HCT116 (cell line): ENCODE measurements at regions not wholly inside any gene's neighbourhood (a gene's known extent, or its start where the extent isn't known, plus 50 kb on each side); places are given as distances from the start of the nearest gene placed in this dataset.

Source experiments
- ATAC-seq: fragments of 200-7000 bp; cut with Tn5 transposase; 2 replicates; pipeline ENCODE4 v1.9.1; 2020; ENCODE audit warnings: mild to moderate bottlenecking, moderate library complexity
- BruUV-seq: library from RNA; stranded (reverse); fragments of 400-500 nt; replicated peaks from 2 replicates; lab custom pipeline; 2021; lab: Mats Ljungman, UMichigan
- CTCF ChIA-PET: fragments of 300-600 bp; sonication (Branson Sonifier 250); formaldehyde crosslinking; loops from one replicate; lab custom pipeline; 2021; ENCODE audit warnings: antibody characterized with exemption; lab: Charles Lee
- POLR2A ChIA-PET: fragments of 300-600, 350-600 bp; sonication (Branson Sonifier 250); formaldehyde crosslinking; loops from one replicate; lab custom pipeline; 2021; ENCODE audit warnings: antibody characterized with exemption; lab: Charles Lee
- RAD21 ChIA-PET, 2 experiments: fragments of 300-600 bp; sonication (Branson Sonifier 250); formaldehyde crosslinking; loops; one replicate each; lab custom pipeline; 2023; ENCODE audit warnings: low total read pairs in 2 of 2; ENCODE audit not compliant: uncharacterized antibody in 2 of 2, unreplicated experiment in 2 of 2, low non-redundant PET in 1 of 2; lab: Charles Lee
- DNase-seq: peaks from one replicate; pipeline ENCODE4 v3.0.0-alpha.2; 2010; ENCODE audit warnings: low read depth, low spot score
- H2AFZ ChIP-seq: fragments of 200-600 bp; shearing (Covaris generic), sonication (generic); 2 replicates; pipeline ENCODE4 v1.6.1; 2017; ENCODE audit warnings: low read depth, mixed run types, mixed read lengths, antibody characterized with exemption, low read length; ENCODE audit not compliant: poor library complexity, severe bottlenecking
- H3K27ac ChIP-seq: 2 replicates; pipeline ENCODE4 v1.5.1; 2012; ENCODE audit warnings: low read depth, low read length
- H3K27me3 ChIP-seq: fragments of 200-600 bp; sonication (generic); 2 replicates; pipeline ENCODE4 v1.6.1; 2016; ENCODE audit warnings: mixed run types, low read length, mixed read lengths; ENCODE audit not compliant: insufficient read depth
- H3K36me3 ChIP-seq, 2 experiments: fragments of 200-500 bp in 1 of 2; fragments of 200-600 bp in 1 of 2; sonication (Bioruptor generic) in 1 of 2; sonication (generic) in 1 of 2; 2 replicates each; pipeline versions ENCODE4 v1.5.1 to v1.6.1; 2014 to 2016; ENCODE audit warnings: low read length in 2 of 2, inconsistent platforms in 1 of 2, mixed read lengths in 1 of 2, mixed run types in 1 of 2; ENCODE audit not compliant: insufficient read depth in 2 of 2, control insufficient read depth in 1 of 2
- H3K4me1 ChIP-seq, 2 experiments: fragments of 200-600 bp in 1 of 2; sonication (generic) in 1 of 2; 2 replicates each; pipeline versions ENCODE4 v1.5.1 to v1.6.1; 2012 to 2017; ENCODE audit warnings: low read length in 2 of 2, inconsistent platforms in 1 of 2, mild to moderate bottlenecking in 1 of 2, mixed read lengths in 1 of 2, mixed run types in 1 of 2, moderate library complexity in 1 of 2; ENCODE audit not compliant: insufficient read depth in 2 of 2, control insufficient read depth in 1 of 2
- H3K4me2 ChIP-seq: fragments of 200-600 bp; sonication (generic); 2 replicates; pipeline ENCODE4 v1.6.1; 2017; ENCODE audit warnings: mixed run types, low read length, mixed read lengths
- H3K4me3 ChIP-seq, 2 experiments: fragments of 200-600 bp in 1 of 2; sonication (generic) in 1 of 2; replicated peaks in 1 of 2; 2 replicates each; pipeline ENCODE4 v1.5.1; 2011 to 2016; ENCODE audit warnings: low read length in 2 of 2, control low read depth in 1 of 2, low read depth in 1 of 2, mild to moderate bottlenecking in 1 of 2, mixed read lengths in 1 of 2, mixed run types in 1 of 2
- H3K79me2 ChIP-seq: fragments of 200-600 bp; sonication (generic); 2 replicates; pipeline ENCODE4 v1.6.1; 2017; ENCODE audit warnings: mild to moderate bottlenecking, mixed run types, low read length, moderate library complexity, mixed read lengths; ENCODE audit not compliant: insufficient read depth
- H3K9ac ChIP-seq: fragments of 200-600 bp; sonication (generic); 2 replicates; pipeline ENCODE4 v1.6.1; 2016; ENCODE audit warnings: low read length, mixed read lengths
- H3K9me2 ChIP-seq: fragments of 200-600 bp; sonication (generic), shearing (Covaris generic); 2 replicates; pipeline ENCODE4 v1.6.1; 2017; ENCODE audit warnings: mixed run types, mild to moderate bottlenecking, moderate library complexity; ENCODE audit not compliant: insufficient read depth
- H3K9me3 ChIP-seq, 2 experiments: fragments of 200-500 bp in 1 of 2; fragments of 200-600 bp in 1 of 2; sonication (Bioruptor generic) in 1 of 2; sonication (generic) in 1 of 2; 2 replicates each; pipeline ENCODE4 v1.6.1; 2014 to 2017; ENCODE audit warnings: low read length in 2 of 2, mixed read lengths in 2 of 2, inconsistent platforms in 1 of 2, low read depth in 1 of 2, mild to moderate bottlenecking in 1 of 2, mixed run types in 1 of 2, moderate library complexity in 1 of 2; ENCODE audit not compliant: control insufficient read depth in 1 of 2, insufficient read depth in 1 of 2
- H4K20me1 ChIP-seq: fragments of 200-600 bp; sonication (generic), shearing (Covaris generic); 2 replicates; pipeline ENCODE4 v1.6.1; 2017; ENCODE audit warnings: mixed run types, mild to moderate bottlenecking, moderate library complexity; ENCODE audit not compliant: insufficient read depth
- CEBPB ChIP-seq: IDR thresholded peaks from 2 replicates; pipeline ENCODE4 v1.6.1; 2012; ENCODE audit warnings: low read depth
- ZFX ChIP-seq: fragments of 450-650 bp; IDR thresholded peaks from 2 replicates; pipeline ENCODE4 v1.6.1; 2017
- intact Hi-C: fragments of 100-400 bp; cut with micrococcal nuclease; formaldehyde crosslinking; loops from 2 replicates; pipeline ENCODE4 v1.10.0; 2022
- TF ChIP-seq, protein P1 (sequence below): IDR thresholded peaks from 2 replicates; pipeline ENCODE4 v1.6.1; 2011; ENCODE audit warnings: mild to moderate bottlenecking, low read length, moderate library complexity; ENCODE audit not compliant: insufficient replicate concordance; ENCODE audit errors: extremely low read depth

DNA sequence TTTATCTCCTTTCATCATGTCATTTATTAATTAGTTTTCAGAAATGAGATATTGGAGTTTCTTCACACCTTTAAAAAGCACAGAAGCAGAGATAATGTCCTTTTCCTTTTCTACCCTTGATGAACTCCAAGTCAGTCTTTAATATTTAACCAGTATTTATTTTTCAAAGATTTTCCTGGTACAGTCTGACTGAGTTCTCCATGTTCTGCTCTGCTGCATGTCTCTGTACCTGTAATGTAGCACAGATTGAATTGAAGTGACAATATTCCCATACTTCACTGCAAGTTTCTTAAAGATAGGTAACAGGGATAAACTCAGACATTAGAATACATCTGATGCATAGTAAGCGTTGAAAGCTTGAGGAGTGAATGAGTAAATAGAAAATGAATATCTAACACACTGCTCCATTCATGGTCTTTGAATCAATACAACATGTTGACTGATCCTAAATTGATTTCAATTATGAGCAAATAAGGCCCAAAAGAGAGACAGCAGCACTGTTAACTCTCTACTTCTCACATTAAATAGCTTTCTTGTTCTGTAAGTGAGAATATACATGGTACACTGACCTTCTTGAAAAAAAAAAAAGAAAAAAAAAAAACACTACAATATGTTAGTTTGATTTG lies 1323.6 kb upstream of the PRR20A start:
- Histone ChIP-seq H3K27me3 (no peaks in the 10 kb centered on the region), H3K36me3 (no peaks in the 10 kb centered on the region), H3K4me2 (no peak overlapping the region), H2AFZ (no peak overlapping the region), H3K9ac (no peak overlapping the region), H3K27ac (no peak overlapping the region), H3K9me2 (no peaks in the 10 kb centered on the region), H4K20me1 (no peaks in the 10 kb centered on the region; the same call in 1 of the 2 replicates), H3K4me3 (no peak overlapping the region)
- BruUV-seq = no TSS peak
- POLR2A ChIA-PET = no interaction called here
- CTCF ChIA-PET = no interaction called here
- intact Hi-C loops = no loop called here
- no peak for ATAC-seq
- RAD21 ChIA-PET = no interaction called here
- TF ChIP-seq, protein P1, sequence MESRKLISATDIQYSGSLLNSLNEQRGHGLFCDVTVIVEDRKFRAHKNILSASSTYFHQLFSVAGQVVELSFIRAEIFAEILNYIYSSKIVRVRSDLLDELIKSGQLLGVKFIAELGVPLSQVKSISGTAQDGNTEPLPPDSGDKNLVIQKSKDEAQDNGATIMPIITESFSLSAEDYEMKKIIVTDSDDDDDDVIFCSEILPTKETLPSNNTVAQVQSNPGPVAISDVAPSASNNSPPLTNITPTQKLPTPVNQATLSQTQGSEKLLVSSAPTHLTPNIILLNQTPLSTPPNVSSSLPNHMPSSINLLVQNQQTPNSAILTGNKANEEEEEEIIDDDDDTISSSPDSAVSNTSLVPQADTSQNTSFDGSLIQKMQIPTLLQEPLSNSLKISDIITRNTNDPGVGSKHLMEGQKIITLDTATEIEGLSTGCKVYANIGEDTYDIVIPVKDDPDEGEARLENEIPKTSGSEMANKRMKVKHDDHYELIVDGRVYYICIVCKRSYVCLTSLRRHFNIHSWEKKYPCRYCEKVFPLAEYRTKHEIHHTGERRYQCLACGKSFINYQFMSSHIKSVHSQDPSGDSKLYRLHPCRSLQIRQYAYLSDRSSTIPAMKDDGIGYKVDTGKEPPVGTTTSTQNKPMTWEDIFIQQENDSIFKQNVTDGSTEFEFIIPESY = no peak
- TF ChIP-seq CEBPB = no peak
- TF ChIP-seq, all 23 proteins: peak for 0
- Histone ChIP-seq H3K79me2 (no peaks in the 10 kb centered on the region), H3K9me3 (peaks cover 0 to 32% of the 10 kb centered on the region in 2 experiments; a peak in 2 of 4 replicates), H3K4me1 (no peaks in the 10 kb centered on the region)
- no peak for DNase-seq

DNA sequence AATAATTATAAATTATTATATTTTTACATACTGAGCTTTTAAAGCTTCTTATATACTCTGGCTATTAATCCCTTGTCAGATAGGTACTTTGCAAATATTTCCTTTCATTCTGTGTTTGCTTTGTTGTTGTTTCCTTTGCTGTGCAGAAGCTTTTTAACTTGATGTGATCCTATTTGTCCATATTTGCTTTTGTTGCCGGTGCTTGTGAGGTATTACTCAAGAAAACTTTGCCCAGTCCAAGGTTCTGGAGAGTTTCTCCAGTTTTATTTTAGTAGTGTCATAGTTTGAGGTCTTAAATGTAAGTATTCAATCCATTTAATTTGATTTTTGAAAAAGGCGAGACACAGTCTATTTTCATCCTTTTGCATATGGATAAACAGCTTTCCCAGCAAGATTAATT lies 1319.9 kb upstream of the PRR20A start:
- no peak overlapping the region for H3K4me2 ChIP-seq
- ATAC-seq = no peak
- H2AFZ ChIP-seq = no peak overlapping the region
- no peak overlapping the region for H3K4me3 ChIP-seq
- POLR2A ChIA-PET = no interaction called here
- RAD21 ChIA-PET = no interaction called here
- CTCF ChIA-PET = no interaction called here
- no peaks in the 10 kb centered on the region; the same call in 1 of the 2 replicates for H4K20me1 ChIP-seq
- no peaks in the 10 kb centered on the region for H3K9me2 ChIP-seq
- H3K9me3 ChIP-seq = peaks cover 0 to 23% of the 10 kb centered on the region in 2 experiments; a peak in 3 of 4 replicates
- DNase-seq = no peak
- no peaks in the 10 kb centered on the region for H3K4me1 ChIP-seq
- no peak overlapping the region for H3K27ac ChIP-seq
- no TSS peak for BruUV-seq
- intact Hi-C loops = no loop called here
- no peak overlapping the region for H3K9ac ChIP-seq
- no peaks in the 10 kb centered on the region for H3K36me3 ChIP-seq
- TF ChIP-seq ZFX = no peak
- H3K79me2 ChIP-seq = no peaks in the 10 kb centered on the region
- H3K27me3 ChIP-seq = no peaks in the 10 kb centered on the region
